Prostate gland (tissue), 2 donors: ENCODE measurements at regions not wholly inside any gene's neighbourhood (a gene's known extent, or its start where the extent isn't known, plus 50 kb on each side); places are given as distances from the start of the nearest gene placed in this dataset.

Source experiments
- POLR2A ChIP-seq: fragments of 450-650 bp; IDR thresholded peaks from one replicate; pipeline ENCODE4 v1.6.1; 2016; ENCODE audit warnings: antibody characterized with exemption, mild to moderate bottlenecking
- POLR2AphosphoS5 ChIP-seq: sonication (generic); formaldehyde crosslinking; IDR thresholded peaks from one replicate; pipeline ENCODE4 v1.6.1; 2017; ENCODE audit warnings: antibody characterized with exemption
- TF ChIP-seq, protein P1 (sequence below), 4 experiments: fragments of 200-600 bp in 2 of 4; fragments of 450-650 bp in 2 of 4; sonication (generic) in 2 of 4; IDR thresholded peaks; 1 replicate in 3 of 4; 2 replicates in 1 of 4; pipeline ENCODE4 v1.5.1; 2016 to 2019; ENCODE audit warnings: antibody characterized with exemption in 4 of 4, mild to moderate bottlenecking in 2 of 4, moderate library complexity in 2 of 4

- TF ChIP-seq POLR2A = no peak
- TF ChIP-seq, protein P1, sequence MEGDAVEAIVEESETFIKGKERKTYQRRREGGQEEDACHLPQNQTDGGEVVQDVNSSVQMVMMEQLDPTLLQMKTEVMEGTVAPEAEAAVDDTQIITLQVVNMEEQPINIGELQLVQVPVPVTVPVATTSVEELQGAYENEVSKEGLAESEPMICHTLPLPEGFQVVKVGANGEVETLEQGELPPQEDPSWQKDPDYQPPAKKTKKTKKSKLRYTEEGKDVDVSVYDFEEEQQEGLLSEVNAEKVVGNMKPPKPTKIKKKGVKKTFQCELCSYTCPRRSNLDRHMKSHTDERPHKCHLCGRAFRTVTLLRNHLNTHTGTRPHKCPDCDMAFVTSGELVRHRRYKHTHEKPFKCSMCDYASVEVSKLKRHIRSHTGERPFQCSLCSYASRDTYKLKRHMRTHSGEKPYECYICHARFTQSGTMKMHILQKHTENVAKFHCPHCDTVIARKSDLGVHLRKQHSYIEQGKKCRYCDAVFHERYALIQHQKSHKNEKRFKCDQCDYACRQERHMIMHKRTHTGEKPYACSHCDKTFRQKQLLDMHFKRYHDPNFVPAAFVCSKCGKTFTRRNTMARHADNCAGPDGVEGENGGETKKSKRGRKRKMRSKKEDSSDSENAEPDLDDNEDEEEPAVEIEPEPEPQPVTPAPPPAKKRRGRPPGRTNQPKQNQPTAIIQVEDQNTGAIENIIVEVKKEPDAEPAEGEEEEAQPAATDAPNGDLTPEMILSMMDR (IDR thresholded peaks at IDR 0.05) = no peak
- TF ChIP-seq POLR2AphosphoS5 = no peak
Measured at GRCh38 chr3:191646242-191646641, 185.3 kb downstream of the PYDC2 start.
